ENCODE measurements at regions not wholly inside any gene's neighbourhood (a gene's known extent, or its start where the extent isn't known, plus 50 kb on each side); places are given as distances from the start of the nearest gene placed in this dataset.

DNA sequence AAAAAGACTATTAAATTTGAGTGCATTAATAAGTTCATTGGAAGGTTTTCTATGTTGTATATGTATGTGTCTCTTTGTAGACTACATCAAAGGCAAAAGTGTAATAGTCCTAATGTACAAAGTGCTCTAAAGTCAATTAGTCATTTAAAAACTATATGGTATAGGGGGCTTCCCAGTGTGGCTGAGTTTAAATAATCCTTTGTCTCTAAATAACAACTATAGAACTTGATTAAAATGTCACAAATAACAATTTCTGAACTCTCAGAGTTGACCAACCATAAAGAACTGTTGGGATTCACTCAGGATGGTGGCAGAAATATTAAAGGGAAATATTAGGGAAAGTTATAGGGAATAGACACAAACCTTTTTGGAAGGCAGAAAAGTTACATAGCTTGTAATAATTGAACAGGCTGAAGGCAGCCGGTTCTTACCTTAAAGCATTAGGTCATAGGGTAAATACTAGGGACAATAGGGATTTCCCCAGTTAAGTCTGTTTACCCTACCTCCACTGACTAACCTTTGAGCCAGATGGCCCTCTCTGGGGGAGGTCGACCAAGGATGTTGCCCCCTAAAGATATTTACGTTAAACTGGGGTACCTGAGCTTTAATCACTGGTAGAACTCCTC, 1054.2 kb downstream of the ARAP2 start:
- ATAC-seq, result no peak

DNA sequence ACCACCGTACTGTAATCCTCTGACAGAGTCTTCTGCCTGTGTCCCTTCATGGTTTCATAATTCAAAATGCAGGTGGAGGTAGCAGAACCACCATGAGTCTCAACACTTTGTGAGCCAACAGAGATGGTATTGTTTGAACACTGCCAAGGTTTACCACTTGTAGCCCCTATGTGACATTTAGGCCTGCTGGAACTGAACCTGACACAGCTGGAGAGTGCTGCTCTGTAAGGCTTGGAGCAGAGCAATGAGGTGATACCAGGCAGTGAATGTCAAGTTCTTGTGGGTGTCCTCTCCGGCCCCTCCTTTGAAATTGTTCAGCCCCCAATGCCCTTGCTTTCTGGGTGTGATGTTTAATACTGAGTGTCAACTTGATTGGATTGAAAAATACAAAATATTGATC, 1042.9 kb downstream of the ARAP2 start:
- no peak for ATAC-seq

DNA sequence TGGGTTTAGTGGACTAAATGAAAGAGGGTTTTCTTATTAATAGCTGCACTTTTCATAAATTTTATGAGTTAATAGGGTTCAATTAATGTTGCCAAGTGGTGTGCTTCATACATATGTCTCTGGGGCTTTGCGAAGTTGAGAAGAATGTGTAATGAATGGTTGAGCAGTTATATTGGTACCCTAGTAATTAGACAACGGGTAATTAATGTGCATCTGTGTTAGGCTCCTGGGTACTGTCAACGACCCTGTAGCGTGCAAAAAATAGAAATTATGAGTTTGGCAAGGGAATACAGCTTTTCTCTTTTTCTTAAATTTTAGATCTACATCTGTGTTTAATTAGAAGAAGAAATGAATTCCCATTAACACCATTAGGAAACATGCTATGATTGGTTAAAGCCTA, 1027.7 kb downstream of the ARAP2 start:
- ATAC-seq, result no peak

GRCh38 chr4:35217331-35217730, 1027.0 kb downstream of the ARAP2 start:
- no peak for ATAC-seq

- no peak for ATAC-seq
These were observed 1016.0 kb downstream of the ARAP2 start for GRCh38 chr4:35228313-35228712.

- no peak for ATAC-seq
These were observed 1015.3 kb downstream of the ARAP2 start for GRCh38 chr4:35229021-35229420.

GRCh38 chr4:35237924-35238323, 1006.4 kb downstream of the ARAP2 start:
- ATAC-seq, result no peak

- no peak for ATAC-seq
These were observed 1005.5 kb downstream of the ARAP2 start for GRCh38 chr4:35238793-35239192.

DNA sequence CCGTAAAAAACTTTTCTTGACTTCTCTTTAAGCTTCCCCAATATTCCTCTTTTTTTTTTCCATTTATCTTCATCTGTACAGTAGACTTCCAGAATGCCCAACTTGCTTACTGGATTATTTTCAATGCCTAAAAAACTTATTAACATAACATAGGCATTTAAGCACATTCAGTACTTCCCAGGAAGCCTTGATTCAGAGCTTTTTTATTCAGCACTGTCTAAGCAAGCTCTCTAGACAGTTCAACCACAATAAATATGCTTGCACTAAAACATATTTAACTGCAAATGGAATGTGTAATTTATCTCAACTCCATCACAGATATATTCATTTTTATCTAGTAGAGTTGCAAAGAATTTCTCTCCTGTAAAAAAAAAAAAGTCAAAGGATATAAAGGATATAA, 997.8 kb downstream of the ARAP2 start:
- no peak for ATAC-seq

- ATAC-seq, result no peak
These were observed 997.3 kb downstream of the ARAP2 start for GRCh38 chr4:35247047-35247446.

GRCh38 chr4:35250331-35250730, 994.0 kb downstream of the ARAP2 start:
- ATAC-seq, result no peak

DNA sequence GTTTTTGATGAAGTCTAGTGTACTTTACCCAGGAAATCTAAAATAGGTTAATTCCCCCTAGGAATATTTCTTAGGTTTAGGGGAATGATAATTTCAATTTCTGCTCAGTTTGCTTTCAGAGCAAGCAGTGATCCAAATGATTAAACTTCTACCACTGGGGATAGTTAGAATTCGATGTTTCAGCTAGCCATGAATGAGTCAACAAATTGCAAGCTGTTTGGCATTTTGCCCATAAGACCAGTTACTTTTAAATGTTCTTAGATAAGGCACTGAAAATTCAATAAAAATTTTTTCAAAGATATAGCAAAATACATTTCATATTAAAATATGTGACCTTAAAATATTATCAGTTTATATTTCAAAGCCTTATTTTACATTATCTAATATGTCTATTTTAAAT, 993.6 kb downstream of the ARAP2 start:
- ATAC-seq, result no peak

- ATAC-seq, result no peak
These were observed 992.2 kb downstream of the ARAP2 start for GRCh38 chr4:35252071-35252470.

- ATAC-seq, result no peak
These were observed 991.4 kb downstream of the ARAP2 start for GRCh38 chr4:35252866-35253265.

DNA sequence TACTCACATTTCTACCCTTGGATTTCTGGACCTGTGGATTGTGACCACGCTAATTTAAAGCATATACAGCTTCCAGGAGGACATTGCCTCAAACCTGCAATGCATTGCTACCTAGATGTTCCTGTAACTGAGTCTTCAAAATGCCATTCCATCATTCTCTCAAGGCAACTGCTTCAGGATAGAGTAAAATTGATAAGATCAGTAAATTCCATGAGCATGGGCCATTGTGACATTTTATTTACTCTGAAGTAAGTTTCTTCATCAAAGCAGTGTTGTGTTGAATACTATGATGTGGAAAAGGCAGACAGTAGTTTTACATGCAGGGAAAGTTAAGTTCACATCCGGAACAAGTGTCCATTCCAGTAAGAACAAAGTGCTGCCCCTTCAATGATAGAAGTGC, 991.0 kb downstream of the ARAP2 start:
- no peak for ATAC-seq

DNA sequence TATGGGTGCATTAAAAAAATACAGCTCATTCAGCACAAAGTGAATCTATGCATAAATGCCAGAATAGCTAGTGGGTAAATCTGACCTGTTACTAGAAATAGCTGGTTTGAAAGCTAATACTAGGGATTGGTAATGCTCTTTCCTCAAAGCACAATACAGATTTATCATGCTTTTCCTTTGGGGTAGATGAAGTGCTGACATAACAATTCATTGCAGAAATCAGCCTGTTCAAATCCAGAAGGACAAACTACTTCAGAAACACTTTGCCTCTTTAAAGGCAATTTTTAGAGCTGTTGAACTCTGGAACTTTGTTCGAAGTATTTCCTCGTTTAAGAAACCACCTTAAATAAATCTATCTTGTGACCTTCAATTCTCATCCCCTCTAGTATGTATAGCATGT, 957.9 kb downstream of the ARAP2 start:
- no peak for ATAC-seq

DNA sequence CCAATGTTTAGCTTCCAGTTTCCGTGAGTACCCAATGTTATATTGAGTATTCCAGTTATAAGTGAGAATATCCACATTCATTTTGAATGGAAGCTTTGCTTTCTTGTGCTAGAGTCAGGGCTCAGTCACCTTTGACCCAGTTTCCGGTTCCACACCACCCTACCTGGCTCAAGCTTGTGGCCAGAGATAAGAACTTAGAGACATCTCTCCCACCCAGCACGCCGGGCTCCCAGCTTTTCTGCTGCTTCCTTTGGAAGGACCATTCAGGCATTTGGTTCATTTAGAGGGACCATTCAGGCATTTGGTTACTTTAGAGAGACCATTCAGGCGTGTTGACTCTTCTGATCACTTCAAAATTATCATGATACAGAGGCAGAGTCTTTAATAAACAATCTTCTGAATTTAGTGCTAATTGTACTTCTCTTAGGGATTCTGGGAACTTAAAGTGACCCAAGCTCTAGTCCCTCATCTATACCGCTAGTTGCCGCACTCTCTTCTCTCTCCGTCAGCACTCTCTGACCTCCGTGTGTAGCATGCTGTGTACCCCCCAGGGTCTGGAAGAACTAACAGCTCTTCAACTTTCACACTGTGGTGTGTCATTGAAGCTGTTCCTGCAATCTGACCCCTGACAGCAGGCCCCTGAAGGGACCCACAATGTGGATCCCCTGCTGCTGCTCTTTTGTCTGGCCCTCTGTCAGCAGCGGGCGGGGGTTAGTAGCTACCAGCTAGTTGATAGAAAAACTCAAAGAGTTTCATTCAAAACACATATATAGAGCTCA, 943.1 kb downstream of the ARAP2 start:
- no peak for ATAC-seq

GRCh38 chr4:35315419-35315818, 928.9 kb downstream of the ARAP2 start:
- ATAC-seq, result no peak

DNA sequence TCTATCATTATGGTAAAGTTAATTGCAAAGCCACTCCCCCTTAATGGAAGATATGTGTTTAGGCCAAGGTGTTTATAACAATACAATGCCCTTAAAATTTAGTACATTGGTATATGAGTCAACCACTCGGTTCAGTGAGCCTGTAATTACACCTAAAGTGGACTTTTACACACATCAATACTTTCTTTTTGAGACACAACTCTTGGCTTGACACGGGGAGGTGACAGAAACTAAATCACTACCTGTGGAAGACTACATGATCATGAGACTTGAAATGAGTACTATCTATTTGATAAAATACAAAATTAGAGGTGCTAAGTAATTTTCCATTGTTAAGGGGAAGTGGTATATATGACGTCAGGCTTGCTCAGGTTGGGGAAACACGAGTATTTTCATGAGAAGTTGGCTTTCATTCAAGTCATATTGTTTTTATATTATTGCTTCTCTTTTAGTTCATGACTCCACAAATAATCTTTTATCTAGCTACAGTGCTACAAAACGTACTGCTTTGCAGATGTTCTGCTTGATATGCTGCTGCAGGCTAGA, 918.3 kb downstream of the ARAP2 start:
- ATAC-seq, result no peak

DNA sequence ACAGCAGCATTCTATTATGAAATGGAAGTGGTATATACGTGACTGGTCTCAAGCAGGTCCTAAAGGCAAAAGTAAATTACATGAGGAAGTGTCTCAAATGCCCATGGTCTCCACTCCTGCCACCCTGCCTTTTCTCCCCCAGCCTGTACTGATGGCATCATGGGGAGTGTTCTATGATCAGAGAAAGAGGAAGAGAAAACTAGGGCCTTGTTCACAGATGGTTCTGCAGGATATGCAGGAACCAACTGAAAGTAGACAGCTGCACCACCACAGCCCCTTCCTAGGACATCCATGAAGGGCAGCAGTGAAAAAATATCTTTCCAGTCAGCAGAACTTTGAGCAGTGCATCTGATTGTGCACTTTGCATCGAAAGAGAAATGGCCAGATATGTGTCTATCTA, 901.5 kb downstream of the ARAP2 start:
- no peak for ATAC-seq

- no peak for ATAC-seq
These were observed 897.0 kb downstream of the ARAP2 start for GRCh38 chr4:35347276-35347675.

- no peak for ATAC-seq
These were observed 886.2 kb downstream of the ARAP2 start for GRCh38 chr4:35358001-35358584.

DNA sequence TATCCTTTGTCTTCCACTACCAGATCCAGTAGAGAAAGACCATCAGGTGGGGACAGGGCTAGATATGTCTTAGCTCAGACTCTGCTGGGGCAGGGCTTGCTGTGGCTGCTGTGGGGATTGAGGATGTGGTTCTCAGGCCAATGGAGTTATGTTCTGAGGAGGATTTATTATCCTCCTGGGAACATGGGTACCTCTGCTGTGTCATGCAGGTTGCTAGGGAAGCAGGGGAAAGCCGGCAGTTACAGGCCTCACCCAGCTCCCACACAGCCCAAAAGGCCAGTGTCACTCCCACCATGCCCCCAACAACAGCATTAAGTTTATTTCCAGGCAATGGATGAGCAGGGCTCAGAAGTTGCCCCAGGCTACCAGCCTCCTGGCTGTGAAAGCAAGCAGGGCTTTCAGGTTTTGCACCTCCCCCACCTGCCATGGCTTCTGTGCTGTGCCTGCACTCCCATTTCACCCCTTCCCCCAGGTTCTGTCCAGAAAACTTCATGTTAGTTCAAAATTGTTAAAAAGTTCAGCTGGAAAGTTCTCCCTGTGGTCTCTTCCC, 879.9 kb downstream of the ARAP2 start:
- ATAC-seq, result no peak

DNA sequence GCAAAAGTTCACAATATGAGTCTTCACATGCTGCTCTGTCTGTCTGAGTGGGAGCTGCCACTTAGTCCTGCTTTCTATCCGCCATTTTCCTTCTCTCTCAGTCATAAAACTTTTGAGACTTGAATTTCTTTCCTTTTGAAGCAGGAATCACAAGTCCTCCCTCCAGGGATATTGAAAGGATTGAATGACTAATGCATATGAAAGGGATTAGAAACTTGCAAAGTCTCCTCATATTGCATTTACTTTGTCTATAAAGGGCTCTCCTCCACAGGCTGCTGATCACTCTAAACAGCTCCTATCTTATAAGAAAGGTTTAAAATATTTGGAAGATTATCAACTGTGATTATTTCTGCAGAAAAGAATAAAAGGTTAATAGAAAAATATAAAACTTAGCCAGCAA, 879.1 kb downstream of the ARAP2 start:
- ATAC-seq, result no peak

Measured in esophagus mucosa (tissue), 1 donor.